GM18861 (cell line): ENCODE measurements at regions not wholly inside any gene's neighbourhood (a gene's known extent, or its start where the extent isn't known, plus 50 kb on each side); places are given as distances from the start of the nearest gene placed in this dataset.
A peak's percentile ranks its signal among the peaks of the same experiment; 100 is the strongest.

ENCODE experiments used
- ATAC-seq: cut with Tn5 transposase; IDR thresholded peaks from one replicate; pipeline ENCODE4 v1.9.1; 2021; ENCODE audit not compliant: unreplicated experiment

- no peak for ATAC-seq
These were observed 92.9 kb downstream of the TXNL1 start for GRCh38 chr18:56545464-56545863.

- ATAC-seq: no peak
These were observed 95.9 kb downstream of the TXNL1 start for GRCh38 chr18:56542476-56542875.

- no peak for ATAC-seq
These were observed 96.6 kb downstream of the TXNL1 start for GRCh38 chr18:56541793-56542192.

- ATAC-seq: no peak
These were observed 97.1 kb downstream of the TXNL1 start for GRCh38 chr18:56541340-56541739.

GRCh38 chr18:56538746-56539145 is 99.6 kb downstream of the TXNL1 start:
- no peak for ATAC-seq

GRCh38 chr18:56532176-56532840 is 106.1 kb downstream of the TXNL1 start:
- ATAC-seq: peak; percentile 97

GRCh38 chr18:56522816-56523215 is 115.6 kb downstream of the TXNL1 start:
- ATAC-seq: no peak

GRCh38 chr18:56521263-56521662 is 117.1 kb downstream of the TXNL1 start:
- no peak for ATAC-seq

- no peak for ATAC-seq
These were observed 120.6 kb downstream of the TXNL1 start for GRCh38 chr18:56517761-56518160.

GRCh38 chr18:56517196-56517595 is 121.2 kb downstream of the TXNL1 start:
- no peak for ATAC-seq

- no peak for ATAC-seq
These were observed 121.6 kb downstream of the TXNL1 start for GRCh38 chr18:56516789-56517188.

GRCh38 chr18:56515522-56515921 is 122.9 kb downstream of the TXNL1 start:
- no peak for ATAC-seq

- ATAC-seq: peak; percentile 62
These were observed 126.4 kb downstream of the TXNL1 start for GRCh38 chr18:56511996-56512395.

GRCh38 chr18:56510108-56510507 is 128.3 kb downstream of the TXNL1 start:
- ATAC-seq: no peak

GRCh38 chr18:56509656-56510055 is 128.7 kb downstream of the TXNL1 start:
- no peak for ATAC-seq

- ATAC-seq: no peak
These were observed 129.9 kb downstream of the TXNL1 start for GRCh38 chr18:56508370-56509036.

- ATAC-seq: no peak
These were observed 132.4 kb downstream of the TXNL1 start for GRCh38 chr18:56505971-56506370.

GRCh38 chr18:56505293-56505692 is 133.1 kb downstream of the TXNL1 start:
- no peak for ATAC-seq

- ATAC-seq: no peak
These were observed 136.5 kb downstream of the TXNL1 start for GRCh38 chr18:56501896-56502295.

- no peak for ATAC-seq
These were observed 142.5 kb downstream of the TXNL1 start for GRCh38 chr18:56495884-56496283.

GRCh38 chr18:56493531-56493930 is 144.9 kb downstream of the TXNL1 start:
- no peak for ATAC-seq

GRCh38 chr18:56492136-56492535 is 146.3 kb downstream of the TXNL1 start:
- ATAC-seq: no peak

GRCh38 chr18:56490942-56491341 is 147.4 kb downstream of the TXNL1 start:
- ATAC-seq: no peak
